MM.1S (cell line): ENCODE measurements at regions not wholly inside any gene's neighbourhood (a gene's known extent, or its start where the extent isn't known, plus 50 kb on each side); places are given as distances from the start of the nearest gene placed in this dataset.

Source experiments
- CTCF ChIP-seq: fragments of 300-600 bp; sonication (generic); IDR thresholded peaks from 2 replicates; pipeline ENCODE4 v1.5.1; 2016; ENCODE audit warnings: antibody characterized with exemption, low read length, mixed read lengths
- EZH2 ChIP-seq: fragments of 300-600 bp; sonication (generic); optimal IDR thresholded peaks from 2 replicates; pipeline ENCODE3; 2017; ENCODE audit warnings: low read depth, mild to moderate bottlenecking, antibody characterized with exemption, low read length, mixed read lengths

DNA sequence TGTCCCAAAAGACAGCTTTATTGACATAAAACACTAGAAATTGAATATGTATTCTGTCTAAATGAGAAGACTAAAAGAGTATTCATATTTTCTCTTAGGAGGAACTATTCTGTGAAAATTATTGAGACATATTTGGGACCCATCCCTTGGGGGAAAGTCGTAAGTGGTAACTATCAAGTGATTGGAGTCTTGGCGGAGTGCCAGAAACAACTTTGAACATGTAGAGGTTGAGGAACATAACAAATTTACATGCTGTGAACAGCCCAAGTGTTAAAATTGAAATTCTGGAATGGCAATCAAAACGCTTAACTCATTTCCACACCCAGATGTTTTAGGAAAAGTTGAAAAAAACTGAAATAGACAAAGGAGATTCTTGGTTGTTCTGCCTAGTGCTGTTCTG, 1034.6 kb downstream of the NSUN3 start:
- no peak for TF ChIP-seq CTCF
- no peak for TF ChIP-seq EZH2
